Kidney epithelial cell (primary cell): ENCODE measurements at regions not wholly inside any gene's neighbourhood (a gene's known extent, or its start where the extent isn't known, plus 50 kb on each side); places are given as distances from the start of the nearest gene placed in this dataset.
"Not testable (repeated sequence)": the region's sequence is repeated elsewhere in the genome, so short reads cannot be mapped to it uniquely, and the experiment has no call there.

Experiments
- DNase-seq: peaks from one replicate; pipeline ENCODE4 v3.0.0-alpha.2; 2010; ENCODE audit warnings: low read depth
- H3K27me3 ChIP-seq: 2 replicates; pipeline ENCODE4 v1.6.0; 2011; ENCODE audit warnings: low read length; ENCODE audit not compliant: control insufficient read depth, insufficient read depth
- H3K36me3 ChIP-seq: 2 replicates; pipeline ENCODE4 v1.5.1; 2011; ENCODE audit warnings: low read length; ENCODE audit not compliant: control insufficient read depth, insufficient read depth
- H3K4me3 ChIP-seq: 2 replicates; pipeline ENCODE4 v1.5.1; 2011; ENCODE audit warnings: low read depth, mild to moderate bottlenecking, control low read depth, low read length
- TF ChIP-seq, protein P1 (sequence below): IDR thresholded peaks from 2 replicates; pipeline ENCODE4 v1.5.1; 2011; ENCODE audit warnings: mild to moderate bottlenecking, moderate library complexity, low read length, control low read depth, inconsistent platforms; ENCODE audit not compliant: insufficient read depth, poor library complexity, severe bottlenecking

DNA sequence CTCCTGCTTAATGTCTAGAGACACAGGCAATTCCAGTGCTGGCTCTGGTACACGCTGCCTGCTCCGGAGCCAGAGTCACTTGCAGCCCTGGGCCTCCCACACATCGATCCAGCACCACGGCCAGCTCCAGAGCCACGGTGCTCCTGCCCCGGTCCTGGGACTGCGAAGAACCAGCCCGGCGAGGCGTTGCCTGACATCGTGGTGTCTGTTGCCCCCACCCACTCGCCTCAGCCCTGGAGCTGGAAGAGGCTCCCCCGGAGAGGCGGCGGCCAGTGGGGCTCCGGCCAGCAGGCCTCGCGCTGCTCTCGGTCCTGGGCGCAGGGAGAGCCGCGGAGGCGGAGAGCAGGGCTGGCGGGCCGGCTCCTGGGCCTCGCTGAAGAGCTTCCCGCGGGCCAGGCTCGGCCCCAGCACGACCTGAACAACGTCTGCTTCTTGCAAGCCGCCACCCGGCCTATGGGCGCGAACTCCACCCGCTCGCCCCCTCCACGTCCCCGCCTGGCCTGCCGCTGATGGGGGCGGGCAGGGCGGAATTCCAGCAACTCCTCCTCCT is 364.8 kb downstream of the CEP170 start:
- Histone ChIP-seq H3K27me3 (no peaks in the 10 kb centered on the region), H3K36me3 (no peaks in the 10 kb centered on the region), H3K4me3 (no peak overlapping the region)
- no peak for DNase-seq
- TF ChIP-seq, protein P1, sequence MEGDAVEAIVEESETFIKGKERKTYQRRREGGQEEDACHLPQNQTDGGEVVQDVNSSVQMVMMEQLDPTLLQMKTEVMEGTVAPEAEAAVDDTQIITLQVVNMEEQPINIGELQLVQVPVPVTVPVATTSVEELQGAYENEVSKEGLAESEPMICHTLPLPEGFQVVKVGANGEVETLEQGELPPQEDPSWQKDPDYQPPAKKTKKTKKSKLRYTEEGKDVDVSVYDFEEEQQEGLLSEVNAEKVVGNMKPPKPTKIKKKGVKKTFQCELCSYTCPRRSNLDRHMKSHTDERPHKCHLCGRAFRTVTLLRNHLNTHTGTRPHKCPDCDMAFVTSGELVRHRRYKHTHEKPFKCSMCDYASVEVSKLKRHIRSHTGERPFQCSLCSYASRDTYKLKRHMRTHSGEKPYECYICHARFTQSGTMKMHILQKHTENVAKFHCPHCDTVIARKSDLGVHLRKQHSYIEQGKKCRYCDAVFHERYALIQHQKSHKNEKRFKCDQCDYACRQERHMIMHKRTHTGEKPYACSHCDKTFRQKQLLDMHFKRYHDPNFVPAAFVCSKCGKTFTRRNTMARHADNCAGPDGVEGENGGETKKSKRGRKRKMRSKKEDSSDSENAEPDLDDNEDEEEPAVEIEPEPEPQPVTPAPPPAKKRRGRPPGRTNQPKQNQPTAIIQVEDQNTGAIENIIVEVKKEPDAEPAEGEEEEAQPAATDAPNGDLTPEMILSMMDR, result no peak

DNA sequence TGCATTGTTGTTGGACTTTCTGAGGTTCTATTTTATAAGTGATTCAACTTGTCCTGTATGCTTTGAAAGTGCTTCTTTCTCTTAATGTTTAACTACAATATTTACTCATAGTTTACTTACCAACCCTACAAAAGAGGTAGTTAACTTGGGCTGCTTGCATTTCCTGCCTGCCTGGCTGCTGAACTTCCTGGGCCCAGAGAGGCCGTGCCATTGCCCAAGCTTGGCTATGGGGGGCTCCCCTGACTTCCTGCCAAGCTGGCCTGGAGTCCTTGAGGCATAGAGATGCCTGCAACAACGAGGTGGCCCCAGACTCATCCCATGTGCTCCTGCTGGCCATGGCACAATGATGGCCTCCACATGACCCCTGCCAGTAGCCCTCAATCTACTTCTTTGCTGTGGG is 361.6 kb upstream of the PLD5 start:
- Histone ChIP-seq H3K4me3 (no peak overlapping the region), H3K27me3 (no peaks in the 10 kb centered on the region), H3K36me3 (no peaks in the 10 kb centered on the region)
- no peak for DNase-seq
- TF ChIP-seq, protein P1, result no peak

DNA sequence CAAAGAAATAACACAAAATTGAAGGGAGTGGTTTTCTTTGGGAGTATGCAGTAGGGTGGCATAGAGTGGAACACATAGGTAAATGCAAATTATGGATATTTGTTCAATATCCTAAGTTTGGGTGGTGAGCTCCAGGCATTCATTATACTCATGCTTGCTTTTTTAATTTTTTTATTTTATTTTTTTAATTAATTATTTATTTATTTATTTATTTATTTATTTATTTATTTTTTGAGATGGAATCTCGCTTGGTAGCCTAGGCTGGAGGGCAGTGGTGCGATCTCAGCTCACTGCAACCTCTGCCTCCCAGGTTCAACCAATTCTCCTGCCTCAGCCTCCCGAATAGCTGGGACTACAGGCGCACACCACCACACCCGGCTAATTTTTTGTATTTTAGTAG is 355.5 kb upstream of the PLD5 start:
- not testable (repeated sequence) for H3K36me3 ChIP-seq, H3K27me3 ChIP-seq, DNase-seq, H3K4me3 ChIP-seq

DNA sequence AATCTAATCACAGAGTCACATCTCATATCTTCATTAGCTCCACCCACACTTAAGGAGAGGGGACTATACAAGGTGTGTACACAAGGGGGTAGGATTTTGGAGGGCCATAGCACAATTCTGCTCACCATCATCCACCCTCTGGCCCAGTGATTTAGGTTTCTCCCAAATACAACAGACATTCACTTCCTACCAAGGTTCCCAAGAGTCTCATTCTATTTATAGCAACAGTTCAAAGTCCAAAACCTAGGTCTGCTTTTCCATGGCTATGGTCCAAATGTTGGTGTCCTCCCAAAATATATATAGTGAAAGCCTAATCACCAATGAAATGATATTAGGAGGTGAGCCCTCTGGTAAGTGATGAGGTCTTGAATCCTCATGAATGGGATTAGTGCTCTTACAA is 353.2 kb upstream of the PLD5 start:
- Histone ChIP-seq H3K27me3 (no peaks in the 10 kb centered on the region), H3K36me3 (no peaks in the 10 kb centered on the region), H3K4me3 (no peak overlapping the region)
- DNase-seq, result no peak
- TF ChIP-seq, protein P1, result no peak

DNA sequence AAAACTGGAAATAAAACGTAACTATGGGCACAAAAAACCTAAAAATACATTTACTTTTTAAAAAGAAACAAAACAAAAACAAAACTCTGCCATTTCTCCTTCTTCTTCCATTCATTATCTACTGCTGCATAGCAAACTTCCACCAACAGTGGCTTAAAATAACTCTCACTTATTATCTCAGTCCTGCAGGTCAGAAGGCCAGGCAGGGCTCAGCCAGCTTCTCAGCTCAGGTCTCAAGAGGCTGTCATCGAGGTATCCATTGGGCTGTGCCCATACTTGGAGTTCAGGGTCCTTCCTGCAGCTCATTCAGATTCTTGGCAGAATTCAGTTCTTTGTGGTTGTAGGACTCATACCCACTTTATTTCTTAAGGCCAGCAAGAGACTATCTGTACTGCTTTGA is 352.7 kb upstream of the PLD5 start:
- TF ChIP-seq, protein P1, result no peak
- Histone ChIP-seq H3K27me3 (no peaks in the 10 kb centered on the region), H3K36me3 (no peaks in the 10 kb centered on the region), H3K4me3 (no peak overlapping the region)
- no peak for DNase-seq

DNA sequence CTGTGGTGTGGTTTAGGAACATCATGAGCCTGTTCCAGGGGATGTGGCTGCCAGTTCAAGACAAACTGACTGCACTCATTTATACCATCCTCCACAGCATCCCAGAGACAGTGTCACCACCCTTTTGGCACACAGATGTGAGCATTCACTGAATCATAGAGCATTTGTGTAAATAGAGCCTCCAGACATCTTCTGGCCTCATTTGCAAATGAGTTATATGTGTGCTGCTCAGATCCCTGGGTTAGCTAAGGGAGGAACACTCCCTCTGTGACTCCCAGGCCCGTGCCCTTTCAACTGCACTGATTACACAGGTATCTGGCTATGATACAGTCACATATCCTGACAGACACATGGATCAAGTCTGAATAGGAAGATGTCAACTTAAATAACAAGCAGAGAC is 351.5 kb upstream of the PLD5 start:
- DNase-seq, result no peak
- H3K4me3 ChIP-seq, result no peak overlapping the region
- TF ChIP-seq, protein P1, result no peak
- H3K27me3 ChIP-seq, result no peaks in the 10 kb centered on the region
- no peaks in the 10 kb centered on the region for H3K36me3 ChIP-seq
